Activated naive CD4-positive, alpha-beta T cell treated with anti-CD3 and anti-CD28 coated beads, Interleukin-2, amount 50 U/mL, for 16 hours (primary cell): ENCODE measurements at regions not wholly inside any gene's neighbourhood (a gene's known extent, or its start where the extent isn't known, plus 50 kb on each side); places are given as distances from the start of the nearest gene placed in this dataset.

Source experiments
- DNase-seq: peaks from one replicate; pipeline ENCODE4 v3.0.0-alpha.2; 2020

- no peak for DNase-seq
Measured at GRCh38 chr4:66667249-66667648, 878.1 kb downstream of the CENPC start.

GRCh38 chr4:66662620-66663019 lies 882.7 kb downstream of the CENPC start:
- DNase-seq: no peak

- DNase-seq: no peak
Measured at GRCh38 chr4:66658809-66659208, 886.5 kb downstream of the CENPC start.

GRCh38 chr4:66655505-66655904 lies 889.8 kb downstream of the CENPC start:
- no peak for DNase-seq

GRCh38 chr4:66653937-66654336 lies 891.4 kb downstream of the CENPC start:
- DNase-seq: no peak

- DNase-seq: no peak
Measured at GRCh38 chr4:66649236-66649635, 896.1 kb downstream of the CENPC start.

GRCh38 chr4:66647926-66648325 lies 897.4 kb downstream of the CENPC start:
- no peak for DNase-seq

- DNase-seq: no peak
Measured at GRCh38 chr4:66647476-66647875, 897.8 kb downstream of the CENPC start.

GRCh38 chr4:66640233-66640990 lies 904.9 kb downstream of the CENPC start:
- DNase-seq: no peak

- no peak for DNase-seq
Measured at GRCh38 chr4:66639361-66639760, 905.9 kb downstream of the CENPC start.

- DNase-seq: no peak
Measured at GRCh38 chr4:66636349-66636748, 909.0 kb downstream of the CENPC start.

GRCh38 chr4:66633477-66633876 lies 911.8 kb downstream of the CENPC start:
- no peak for DNase-seq

- no peak for DNase-seq
Measured at GRCh38 chr4:66629927-66630326, 915.4 kb downstream of the CENPC start.

GRCh38 chr4:66628146-66628545 lies 917.2 kb downstream of the CENPC start:
- DNase-seq: no peak

GRCh38 chr4:66625480-66625879 lies 919.8 kb downstream of the CENPC start:
- no peak for DNase-seq

GRCh38 chr4:66613591-66613990 lies 931.7 kb downstream of the CENPC start:
- no peak for DNase-seq

- no peak for DNase-seq
Measured at GRCh38 chr4:66609014-66609413, 936.3 kb downstream of the CENPC start.

- DNase-seq: no peak
Measured at GRCh38 chr4:66606908-66607307, 936.6 kb upstream of the EPHA5 start.

GRCh38 chr4:66606215-66606614 lies 935.9 kb upstream of the EPHA5 start:
- no peak for DNase-seq

GRCh38 chr4:66604192-66604591 lies 933.9 kb upstream of the EPHA5 start:
- no peak for DNase-seq

- no peak for DNase-seq
Measured at GRCh38 chr4:66602622-66603021, 932.3 kb upstream of the EPHA5 start.

GRCh38 chr4:66591968-66592367 lies 921.7 kb upstream of the EPHA5 start:
- no peak for DNase-seq

GRCh38 chr4:66590488-66591215 lies 920.4 kb upstream of the EPHA5 start:
- no peak for DNase-seq

GRCh38 chr4:66589183-66589582 lies 918.9 kb upstream of the EPHA5 start:
- no peak for DNase-seq

GRCh38 chr4:66585767-66586166 lies 915.5 kb upstream of the EPHA5 start:
- no peak for DNase-seq
